ENCODE measurements at regions not wholly inside any gene's neighbourhood (a gene's known extent, or its start where the extent isn't known, plus 50 kb on each side); places are given as distances from the start of the nearest gene placed in this dataset.

DNA sequence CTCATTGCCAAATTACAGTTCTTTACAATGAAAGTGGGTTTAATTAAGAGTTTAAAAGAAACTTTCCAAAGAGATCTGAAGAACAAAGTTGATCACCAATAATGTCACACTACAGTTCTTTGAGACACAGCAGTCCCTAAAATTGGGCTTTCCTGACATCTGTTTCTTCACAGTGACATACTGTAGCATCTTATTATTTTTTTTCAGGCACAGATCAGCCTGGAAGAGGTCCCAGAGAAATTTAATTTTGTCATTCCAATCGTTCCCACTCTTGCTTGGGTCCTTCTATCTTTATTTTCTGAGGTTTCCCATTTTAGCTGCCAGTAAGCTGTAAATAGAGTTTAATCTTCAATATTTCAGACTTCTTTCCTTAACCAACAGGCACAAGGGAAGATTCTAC lies 143.1 kb upstream of the FRMPD4 start:
- TF ChIP-seq, protein P1, sequence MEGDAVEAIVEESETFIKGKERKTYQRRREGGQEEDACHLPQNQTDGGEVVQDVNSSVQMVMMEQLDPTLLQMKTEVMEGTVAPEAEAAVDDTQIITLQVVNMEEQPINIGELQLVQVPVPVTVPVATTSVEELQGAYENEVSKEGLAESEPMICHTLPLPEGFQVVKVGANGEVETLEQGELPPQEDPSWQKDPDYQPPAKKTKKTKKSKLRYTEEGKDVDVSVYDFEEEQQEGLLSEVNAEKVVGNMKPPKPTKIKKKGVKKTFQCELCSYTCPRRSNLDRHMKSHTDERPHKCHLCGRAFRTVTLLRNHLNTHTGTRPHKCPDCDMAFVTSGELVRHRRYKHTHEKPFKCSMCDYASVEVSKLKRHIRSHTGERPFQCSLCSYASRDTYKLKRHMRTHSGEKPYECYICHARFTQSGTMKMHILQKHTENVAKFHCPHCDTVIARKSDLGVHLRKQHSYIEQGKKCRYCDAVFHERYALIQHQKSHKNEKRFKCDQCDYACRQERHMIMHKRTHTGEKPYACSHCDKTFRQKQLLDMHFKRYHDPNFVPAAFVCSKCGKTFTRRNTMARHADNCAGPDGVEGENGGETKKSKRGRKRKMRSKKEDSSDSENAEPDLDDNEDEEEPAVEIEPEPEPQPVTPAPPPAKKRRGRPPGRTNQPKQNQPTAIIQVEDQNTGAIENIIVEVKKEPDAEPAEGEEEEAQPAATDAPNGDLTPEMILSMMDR (IDR thresholded peaks at IDR 0.05): no peak
- intact Hi-C loops (cut with DNase I, micrococcal nuclease): no loop called here
- ATAC-seq (no peak), DNase-seq (no peak)
- Histone ChIP-seq H3K4me3 (no peak overlapping the region), H3K9me3 (no peaks in the 10 kb centered on the region), H3K36me3 (ENCODE audit: low read depth) (no peaks in the 10 kb centered on the region), H3K4me1 (ENCODE audit: low read depth) (no peaks in the 10 kb centered on the region)

DNA sequence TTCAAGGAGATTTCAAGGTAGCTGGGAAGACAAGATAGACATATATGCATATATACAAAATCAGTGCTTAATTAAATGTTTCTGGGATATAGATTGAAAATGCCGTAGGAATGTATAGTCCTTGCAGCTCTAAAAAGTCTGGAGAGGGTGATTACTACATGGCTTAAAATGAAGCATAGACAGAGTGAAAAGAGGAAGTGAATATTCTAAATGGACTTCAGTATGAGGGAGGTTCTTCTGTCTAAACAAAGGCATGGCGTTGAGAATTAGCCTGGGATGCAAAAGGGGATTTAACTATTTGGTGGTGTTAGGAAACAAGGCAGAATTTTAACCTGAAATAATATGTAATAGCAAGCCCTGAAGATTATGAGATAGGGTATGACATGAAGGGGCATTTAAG lies 141.5 kb upstream of the FRMPD4 start:
- no peak for DNase-seq
- no peaks in the 10 kb centered on the region for H3K36me3 ChIP-seq (ENCODE audit: low read depth)
- no peak overlapping the region for H3K4me3 ChIP-seq
- no peaks in the 10 kb centered on the region for H3K4me1 ChIP-seq (ENCODE audit: low read depth)
- no peaks in the 10 kb centered on the region for H3K9me3 ChIP-seq
- no peak for ATAC-seq
- TF ChIP-seq, protein P1 (IDR thresholded peaks at IDR 0.05): no peak
- intact Hi-C loops (cut with DNase I, micrococcal nuclease): no loop called here

DNA sequence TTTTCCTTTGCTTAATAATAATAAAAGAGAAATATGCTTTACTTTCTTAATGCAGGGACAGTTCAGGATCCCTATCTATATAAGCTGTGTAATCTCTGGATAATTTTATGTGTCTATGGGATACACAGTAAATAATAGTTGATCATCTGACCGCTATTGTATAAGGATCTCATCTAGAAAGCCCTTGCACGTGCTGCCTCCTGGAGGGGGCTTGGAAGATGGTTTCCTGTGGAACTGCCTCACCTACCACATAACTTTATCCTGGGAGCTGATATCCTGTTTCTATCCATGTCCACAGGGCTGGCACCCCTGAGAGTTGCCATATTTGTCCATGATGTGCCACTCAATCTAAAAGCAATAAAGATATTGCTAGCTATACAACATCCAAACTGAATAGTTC lies 139.3 kb upstream of the FRMPD4 start:
- Histone ChIP-seq H3K9me3 (no peaks in the 10 kb centered on the region), H3K4me3 (no peak overlapping the region), H3K36me3 (ENCODE audit: low read depth) (no peaks in the 10 kb centered on the region), H3K4me1 (ENCODE audit: low read depth) (no peaks in the 10 kb centered on the region)
- ATAC-seq (no peak), DNase-seq (no peak)
- intact Hi-C loops (cut with DNase I, micrococcal nuclease): no loop called here
- TF ChIP-seq, protein P1 (IDR thresholded peaks at IDR 0.05): no peak

DNA sequence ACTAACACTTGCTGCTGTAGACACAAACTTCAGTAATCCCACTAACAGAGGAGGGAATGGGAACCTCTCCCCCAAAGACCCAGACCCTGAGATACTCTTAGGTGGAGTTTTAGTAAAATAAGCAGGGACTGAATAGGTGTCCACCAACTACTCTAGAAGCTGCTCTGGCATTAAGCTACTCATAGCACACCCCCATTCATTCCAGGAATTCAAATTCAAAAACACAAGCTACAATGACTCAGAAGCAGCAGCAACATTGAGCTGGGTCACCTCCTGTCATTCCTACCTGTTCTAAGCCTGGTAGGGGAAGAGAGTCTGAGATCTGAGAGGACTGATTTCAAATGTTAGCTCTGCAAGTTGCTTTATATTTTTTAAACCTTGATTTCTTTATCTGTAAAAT lies 135.4 kb upstream of the FRMPD4 start:
- H3K9me3 ChIP-seq: no peaks in the 10 kb centered on the region
- no peaks in the 10 kb centered on the region for H3K36me3 ChIP-seq (ENCODE audit: low read depth)
- no peak overlapping the region for H3K4me3 ChIP-seq
- H3K4me1 ChIP-seq (ENCODE audit: low read depth): no peaks in the 10 kb centered on the region
- DNase-seq (no peak), ATAC-seq (no peak)
- intact Hi-C loops (cut with DNase I, micrococcal nuclease): no loop called here
- TF ChIP-seq, protein P1 (IDR thresholded peaks at IDR 0.05): no peak

DNA sequence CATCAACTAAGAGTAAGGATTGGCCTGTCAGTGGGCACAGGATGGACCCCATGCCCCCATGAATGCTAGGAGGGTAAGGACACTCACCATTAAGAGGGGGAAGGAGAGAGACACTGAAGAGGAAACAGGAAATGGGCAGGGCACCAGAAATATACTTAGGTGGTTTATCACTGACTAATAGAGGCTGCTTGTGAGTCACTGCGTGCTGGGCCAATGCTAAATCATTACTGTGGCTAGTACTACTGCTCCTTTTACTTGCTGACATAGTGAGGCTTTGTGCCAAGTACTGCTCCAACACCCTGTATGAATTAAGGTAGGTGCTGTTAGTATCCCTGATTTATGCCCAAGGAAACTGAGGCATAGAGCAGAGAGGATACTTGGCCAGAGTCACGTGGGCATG lies 130.4 kb upstream of the FRMPD4 start:
- intact Hi-C loops (cut with DNase I, micrococcal nuclease): no loop called here

DNA sequence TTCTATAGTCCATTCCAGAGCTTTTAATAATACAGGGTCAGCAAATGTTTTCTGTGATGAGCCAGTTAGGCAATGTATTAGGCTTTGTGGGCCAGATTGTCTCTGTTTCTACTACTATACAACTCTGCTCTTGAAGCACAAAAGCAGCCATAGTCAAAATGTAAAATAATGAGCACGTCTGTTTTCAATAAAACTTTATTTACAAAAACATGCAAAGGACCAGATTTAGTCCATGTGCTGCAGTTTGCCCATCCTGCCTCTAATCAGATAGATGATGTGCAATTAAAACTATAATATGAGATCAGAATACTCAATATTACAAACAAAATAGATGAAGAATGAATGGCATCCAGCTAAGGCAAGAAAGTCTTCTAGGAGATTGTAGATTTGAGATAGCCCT lies 127.8 kb upstream of the FRMPD4 start:
- intact Hi-C loops (cut with DNase I, micrococcal nuclease): no loop called here
- H3K9me3 ChIP-seq: no peaks in the 10 kb centered on the region
- TF ChIP-seq, protein P1 (IDR thresholded peaks at IDR 0.05): no peak

More for the DNA sequence above, 130.4 kb upstream of the FRMPD4 start:
- no peak overlapping the region for H3K4me3 ChIP-seq
- no peaks in the 10 kb centered on the region for H3K9me3 ChIP-seq
- ATAC-seq (no peak), DNase-seq (no peak)
- no peaks in the 10 kb centered on the region for H3K4me1 ChIP-seq (ENCODE audit: low read depth)
- H3K36me3 ChIP-seq (ENCODE audit: low read depth): no peaks in the 10 kb centered on the region
- TF ChIP-seq, protein P1 (IDR thresholded peaks at IDR 0.05): no peak

More for the DNA sequence above, 127.8 kb upstream of the FRMPD4 start:
- no peak for DNase-seq
- no peak for ATAC-seq
- Histone ChIP-seq H3K4me3 (no peak overlapping the region), H3K4me1 (ENCODE audit: low read depth) (no peaks in the 10 kb centered on the region), H3K36me3 (ENCODE audit: low read depth) (no peaks in the 10 kb centered on the region)
